HG03571 (cell line): ENCODE measurements at regions not wholly inside any gene's neighbourhood (a gene's known extent, or its start where the extent isn't known, plus 50 kb on each side); places are given as distances from the start of the nearest gene placed in this dataset.

Experiments
- ATAC-seq: cut with Tn5 transposase; IDR thresholded peaks from one replicate; pipeline ENCODE4 v1.9.1; 2021; ENCODE audit not compliant: unreplicated experiment

GRCh38 chr10:25113191-25114035 lies 61.4 kb upstream of the GPR158 start:
- ATAC-seq, result peak; percentile 84

GRCh38 chr10:25114036-25114411 lies 60.8 kb upstream of the GPR158 start:
- ATAC-seq, result no peak

- no peak for ATAC-seq
Measured at GRCh38 chr10:25117757-25118156, 57.0 kb upstream of the GPR158 start.

DNA sequence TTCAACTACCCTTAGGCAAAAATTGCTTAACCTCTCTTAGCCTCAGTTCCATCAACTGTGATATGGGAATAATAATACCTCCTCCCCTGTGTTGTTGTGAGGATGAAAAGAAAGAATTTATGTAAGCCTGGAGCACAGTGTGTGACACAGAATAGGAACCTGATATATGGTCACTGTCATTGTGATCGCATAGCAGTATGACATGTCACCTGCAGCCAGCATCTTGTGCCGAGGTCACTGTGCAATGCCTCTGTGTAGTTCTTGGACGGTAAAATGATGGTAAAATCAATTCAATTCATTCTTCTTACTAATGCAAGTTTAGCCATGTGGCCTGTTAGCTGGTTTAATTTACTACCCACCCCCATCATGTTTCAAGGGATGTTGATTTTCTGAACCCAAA lies 54.6 kb upstream of the GPR158 start:
- no peak for ATAC-seq
